T-helper 2 cell treated with Interferon-gamma antibody and Interleukin-4, amounts not matched to agents 100 ng/mL and 5 ng/mL, for 36 hours (primary cell): ENCODE measurements at regions not wholly inside any gene's neighbourhood (a gene's known extent, or its start where the extent isn't known, plus 50 kb on each side); places are given as distances from the start of the nearest gene placed in this dataset.

Experiments used
- intact Hi-C: fragments of 100-400 bp; cut with micrococcal nuclease; formaldehyde crosslinking; loops from one replicate; pipeline ENCODE4 v1.15.1; 2023

GRCh38 chr2:111636905-111637304, 247.1 kb downstream of the ANAPC1 start:
- intact Hi-C loops, result no loop called here

- intact Hi-C loops, result no loop called here
Measured at GRCh38 chr2:111638274-111638877, 245.6 kb downstream of the ANAPC1 start.

- intact Hi-C loops, result no loop called here
Measured at GRCh38 chr2:111640480-111640879, 243.5 kb downstream of the ANAPC1 start.

GRCh38 chr2:111642586-111643327, 241.2 kb downstream of the ANAPC1 start:
- intact Hi-C loops, result no loop called here

GRCh38 chr2:111643759-111644158, 240.2 kb downstream of the ANAPC1 start:
- intact Hi-C loops, result no loop called here

- intact Hi-C loops, result no loop called here
Measured at GRCh38 chr2:111647359-111647758, 236.6 kb downstream of the ANAPC1 start.

- intact Hi-C loops, result no loop called here
Measured at GRCh38 chr2:111652038-111652437, 232.0 kb downstream of the ANAPC1 start.

- intact Hi-C loops, result no loop called here
Measured at GRCh38 chr2:111652681-111653080, 231.3 kb downstream of the ANAPC1 start.

- intact Hi-C loops, result no loop called here
Measured at GRCh38 chr2:111653103-111653624, 230.8 kb downstream of the ANAPC1 start.

GRCh38 chr2:111653913-111654312, 230.1 kb downstream of the ANAPC1 start:
- intact Hi-C loops, result no loop called here

- intact Hi-C loops, result no loop called here
Measured at GRCh38 chr2:111654829-111655228, 229.2 kb downstream of the ANAPC1 start.

- intact Hi-C loops, result no loop called here
Measured at GRCh38 chr2:111656436-111656835, 227.6 kb downstream of the ANAPC1 start.

GRCh38 chr2:111656894-111657293, 227.1 kb downstream of the ANAPC1 start:
- intact Hi-C loops, result no loop called here

GRCh38 chr2:111657351-111657975, 226.5 kb downstream of the ANAPC1 start:
- intact Hi-C loops, result no loop called here

GRCh38 chr2:111659361-111660333, 224.3 kb downstream of the ANAPC1 start:
- intact Hi-C loops, result no loop called here

- intact Hi-C loops, result no loop called here
Measured at GRCh38 chr2:111660811-111661210, 223.2 kb downstream of the ANAPC1 start.

GRCh38 chr2:111661286-111661940, 222.6 kb downstream of the ANAPC1 start:
- intact Hi-C loops, result no loop called here

- intact Hi-C loops, result no loop called here
Measured at GRCh38 chr2:111662039-111662770, 221.8 kb downstream of the ANAPC1 start.

GRCh38 chr2:111662771-111663470, 221.1 kb downstream of the ANAPC1 start:
- intact Hi-C loops, result no loop called here
